BJ (cell line): ENCODE measurements at regions not wholly inside any gene's neighbourhood (a gene's known extent, or its start where the extent isn't known, plus 50 kb on each side); places are given as distances from the start of the nearest gene placed in this dataset.

ENCODE experiments used
- CTCF ChIA-PET: fragments of 350-600 bp; formaldehyde crosslinking; extraction: SDS; loops from one replicate; lab custom pipeline; 2021; ENCODE audit warnings: antibody characterized with exemption, inconsistent platforms; lab: Yijun Ruan, JAX
- POLR2A ChIA-PET: fragments of 300-600 bp; sonication (Branson Sonifier 250); formaldehyde crosslinking; extraction: SDS; loops from one replicate; lab custom pipeline; 2021; ENCODE audit warnings: antibody characterized with exemption; lab: Charles Lee
- DNase-seq: peaks from one replicate; pipeline ENCODE4 v3.0.0-alpha.2; 2011; ENCODE audit warnings: low read depth
- H3K27me3 ChIP-seq: 2 replicates; pipeline ENCODE4 v1.6.0; 2011; ENCODE audit warnings: low read length; ENCODE audit not compliant: control insufficient read depth, insufficient read depth
- H3K36me3 ChIP-seq: 2 replicates; pipeline ENCODE4 v1.5.1; 2011; ENCODE audit warnings: low read length; ENCODE audit not compliant: control insufficient read depth, insufficient read depth
- H3K4me3 ChIP-seq: 2 replicates; pipeline ENCODE4 v1.5.1; 2011; ENCODE audit warnings: low read depth, mild to moderate bottlenecking, control low read depth, low read length
- TF ChIP-seq, protein P1 (sequence below): IDR thresholded peaks from 2 replicates; pipeline ENCODE4 v1.5.1; 2011; ENCODE audit warnings: low read depth, mild to moderate bottlenecking, control low read depth, inconsistent platforms, low read length, moderate library complexity; ENCODE audit not compliant: insufficient read depth

DNA sequence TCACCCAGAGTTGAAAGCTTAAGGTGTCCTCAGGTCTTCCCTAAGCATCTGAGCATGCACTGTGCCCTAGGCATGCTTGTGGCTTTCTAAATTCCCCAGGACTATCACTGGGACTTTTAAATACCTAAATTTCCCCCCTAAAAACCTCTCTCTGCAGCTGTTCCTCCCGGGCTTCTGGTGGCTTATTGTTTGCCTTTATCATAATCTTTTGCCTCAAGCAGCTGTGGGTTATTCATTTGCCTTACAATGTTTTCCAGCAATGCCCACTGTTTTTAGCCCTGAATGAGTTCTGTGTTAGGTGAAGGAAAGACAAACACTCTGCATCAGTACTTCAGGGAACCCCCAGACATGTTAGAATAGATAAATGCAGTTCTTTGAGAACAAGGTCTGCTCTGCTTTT lies 455.0 kb downstream of the ZIC3 start:
- TF ChIP-seq, protein P1, sequence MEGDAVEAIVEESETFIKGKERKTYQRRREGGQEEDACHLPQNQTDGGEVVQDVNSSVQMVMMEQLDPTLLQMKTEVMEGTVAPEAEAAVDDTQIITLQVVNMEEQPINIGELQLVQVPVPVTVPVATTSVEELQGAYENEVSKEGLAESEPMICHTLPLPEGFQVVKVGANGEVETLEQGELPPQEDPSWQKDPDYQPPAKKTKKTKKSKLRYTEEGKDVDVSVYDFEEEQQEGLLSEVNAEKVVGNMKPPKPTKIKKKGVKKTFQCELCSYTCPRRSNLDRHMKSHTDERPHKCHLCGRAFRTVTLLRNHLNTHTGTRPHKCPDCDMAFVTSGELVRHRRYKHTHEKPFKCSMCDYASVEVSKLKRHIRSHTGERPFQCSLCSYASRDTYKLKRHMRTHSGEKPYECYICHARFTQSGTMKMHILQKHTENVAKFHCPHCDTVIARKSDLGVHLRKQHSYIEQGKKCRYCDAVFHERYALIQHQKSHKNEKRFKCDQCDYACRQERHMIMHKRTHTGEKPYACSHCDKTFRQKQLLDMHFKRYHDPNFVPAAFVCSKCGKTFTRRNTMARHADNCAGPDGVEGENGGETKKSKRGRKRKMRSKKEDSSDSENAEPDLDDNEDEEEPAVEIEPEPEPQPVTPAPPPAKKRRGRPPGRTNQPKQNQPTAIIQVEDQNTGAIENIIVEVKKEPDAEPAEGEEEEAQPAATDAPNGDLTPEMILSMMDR, result no peak
- Histone ChIP-seq H3K4me3 (no peak overlapping the region), H3K27me3 (no peaks in the 10 kb centered on the region), H3K36me3 (no peaks in the 10 kb centered on the region)
- ChIA-PET CTCF (no interaction called here), POLR2A (no interaction called here)
- no peak for DNase-seq

DNA sequence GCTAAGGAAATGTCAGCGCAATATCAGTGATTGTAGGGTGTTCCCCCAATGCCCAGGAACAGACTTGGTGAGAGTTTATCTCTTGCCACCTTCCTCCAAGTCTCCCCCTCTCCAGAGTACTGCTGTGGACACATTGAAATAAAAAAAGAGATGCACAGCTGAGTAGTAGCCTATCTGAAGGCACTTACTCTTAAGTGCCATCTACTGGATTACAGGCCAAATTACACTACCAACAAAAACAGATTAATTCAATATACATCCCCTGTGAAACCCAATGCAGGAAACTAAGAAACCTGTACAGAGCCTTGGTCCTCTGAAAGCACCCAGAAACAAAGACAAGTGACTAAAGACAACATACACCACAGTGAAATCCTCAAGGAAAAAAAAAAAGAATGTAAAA lies 460.3 kb downstream of the ZIC3 start:
- ChIA-PET POLR2A (no interaction called here), CTCF (no interaction called here)
- Histone ChIP-seq H3K36me3 (no peaks in the 10 kb centered on the region), H3K4me3 (no peak overlapping the region), H3K27me3 (no peaks in the 10 kb centered on the region)
- no peak for DNase-seq
- TF ChIP-seq, protein P1, result no peak

DNA sequence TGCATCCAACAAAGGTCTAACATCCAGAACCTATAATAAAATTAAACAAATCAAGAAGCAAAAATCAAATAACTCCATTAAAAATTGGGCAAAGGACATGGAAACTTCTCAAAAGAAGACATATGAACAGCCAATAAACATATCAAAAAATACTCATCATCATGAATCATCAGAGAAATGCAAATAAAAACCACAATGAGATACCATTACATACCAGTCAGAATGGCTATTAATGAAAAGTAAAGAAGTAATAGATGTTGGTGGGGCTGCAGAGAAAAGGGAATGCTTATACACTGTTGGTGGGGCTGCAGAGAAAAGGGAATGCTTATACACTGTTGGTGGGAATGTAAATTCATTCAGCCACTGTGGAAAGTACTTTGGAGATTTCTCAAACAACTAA lies 465.8 kb downstream of the ZIC3 start:
- TF ChIP-seq, protein P1, result no peak
- ChIA-PET POLR2A (no interaction called here), CTCF (no interaction called here)
- Histone ChIP-seq H3K27me3 (no peaks in the 10 kb centered on the region), H3K36me3 (no peaks in the 10 kb centered on the region), H3K4me3 (no peak overlapping the region)
- DNase-seq, result no peak

DNA sequence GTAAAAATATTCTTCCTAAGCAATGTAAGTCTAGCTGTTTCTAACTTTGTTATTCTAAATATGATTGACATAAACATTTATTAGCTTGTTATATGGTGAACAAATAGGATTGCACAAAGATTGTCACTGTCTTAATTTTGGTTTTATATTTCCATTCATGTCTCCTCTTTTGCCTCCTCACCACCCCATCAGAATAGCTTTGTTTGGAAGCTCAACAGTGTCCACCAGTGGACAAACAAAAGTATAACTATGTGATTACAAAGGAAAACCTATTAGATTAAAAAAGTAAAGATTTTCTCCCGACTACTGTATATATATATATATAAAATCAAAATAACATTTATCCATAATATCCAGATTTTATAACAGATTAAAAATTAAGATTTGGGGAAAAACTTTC lies 468.2 kb downstream of the ZIC3 start:
- H3K27me3 ChIP-seq, result no peaks in the 10 kb centered on the region
- TF ChIP-seq, protein P1, result no peak
- CTCF ChIA-PET, result no interaction called here
- no peak overlapping the region for H3K4me3 ChIP-seq
- POLR2A ChIA-PET, result no interaction called here
- no peaks in the 10 kb centered on the region for H3K36me3 ChIP-seq
- no peak for DNase-seq

DNA sequence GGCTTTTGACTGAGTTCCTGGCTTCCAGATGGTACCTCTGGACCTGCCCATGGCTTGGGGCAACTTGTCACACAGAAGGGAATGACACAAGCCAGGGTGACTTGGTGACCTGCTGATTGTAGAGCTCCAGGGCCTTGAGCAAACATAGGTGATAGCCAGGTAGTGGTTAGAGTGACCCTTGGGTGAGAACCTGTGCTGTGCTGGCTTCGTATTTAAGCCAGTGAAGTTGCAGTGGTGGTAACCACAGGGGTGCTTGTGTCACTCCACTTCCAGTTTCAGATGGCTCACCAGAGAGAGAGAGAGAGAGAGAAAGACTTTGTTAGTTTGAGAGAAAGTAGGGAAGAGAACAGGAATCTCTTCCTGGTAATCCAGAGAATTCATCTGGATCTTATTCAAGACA lies 471.6 kb downstream of the ZIC3 start:
- H3K36me3 ChIP-seq, result no peaks in the 10 kb centered on the region
- TF ChIP-seq, protein P1, result no peak
- no peak overlapping the region for H3K4me3 ChIP-seq
- H3K27me3 ChIP-seq, result no peaks in the 10 kb centered on the region
- CTCF ChIA-PET, result no interaction called here
- POLR2A ChIA-PET, result no interaction called here
- DNase-seq, result no peak

DNA sequence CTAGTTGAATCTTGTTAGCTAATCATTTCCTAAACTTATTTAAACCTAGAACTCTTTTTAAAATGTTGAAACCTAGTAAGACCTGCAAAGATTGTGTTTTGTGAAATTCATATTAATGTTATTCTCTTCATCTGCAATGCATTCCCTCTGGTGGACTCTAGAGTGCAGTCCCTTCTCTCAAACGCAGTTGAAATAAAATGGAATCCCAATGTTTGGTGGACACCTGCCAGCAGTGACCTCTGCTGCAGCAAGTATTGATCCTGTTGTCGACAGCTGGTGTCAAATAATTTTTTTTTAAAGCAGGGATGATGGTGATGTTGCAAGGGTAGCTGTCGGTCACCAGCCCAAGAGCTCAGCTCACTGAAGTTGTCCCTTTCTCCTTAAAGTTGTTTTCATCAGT lies 492.0 kb downstream of the ZIC3 start:
- POLR2A ChIA-PET, result no interaction called here
- no peak for DNase-seq
- TF ChIP-seq, protein P1, result no peak
- no peaks in the 10 kb centered on the region for H3K36me3 ChIP-seq
- H3K27me3 ChIP-seq, result no peaks in the 10 kb centered on the region
- CTCF ChIA-PET, result no interaction called here
- no peak overlapping the region for H3K4me3 ChIP-seq
